BE2C (cell line): ENCODE measurements at regions not wholly inside any gene's neighbourhood (a gene's known extent, or its start where the extent isn't known, plus 50 kb on each side); places are given as distances from the start of the nearest gene placed in this dataset.
"Not testable (repeated sequence)": the region's sequence is repeated elsewhere in the genome, so short reads cannot be mapped to it uniquely, and the experiment has no call there.

Experiments used
- DNase-seq: peaks from one replicate; pipeline ENCODE4 v3.0.0-alpha.2; 2020
- H3K27me3 ChIP-seq: fragments of 250-450 bp; sonication (Bioruptor Pico); 2 replicates; pipeline ENCODE4 v1.5.1; 2020; ENCODE audit warnings: mild to moderate bottlenecking
- H3K36me3 ChIP-seq: fragments of 250-450 bp; sonication (Bioruptor Pico); 2 replicates; pipeline ENCODE4 v1.5.1; 2020; ENCODE audit warnings: mild to moderate bottlenecking
- H3K4me1 ChIP-seq: fragments of 250-450 bp; sonication (Bioruptor Pico); 2 replicates; pipeline ENCODE4 v1.5.1; 2020
- H3K4me3 ChIP-seq: 2 replicates; pipeline ENCODE4 v1.5.1; 2011; ENCODE audit warnings: low read depth, low read length
- H3K9me3 ChIP-seq: fragments of 250-450 bp; sonication (Bioruptor Pico); 2 replicates; pipeline ENCODE4 v1.5.1; 2020
- CTCF ChIP-seq: IDR thresholded peaks from 2 replicates; pipeline ENCODE4 v1.5.1; 2012; ENCODE audit warnings: mild to moderate bottlenecking, low read depth, low read length

DNA sequence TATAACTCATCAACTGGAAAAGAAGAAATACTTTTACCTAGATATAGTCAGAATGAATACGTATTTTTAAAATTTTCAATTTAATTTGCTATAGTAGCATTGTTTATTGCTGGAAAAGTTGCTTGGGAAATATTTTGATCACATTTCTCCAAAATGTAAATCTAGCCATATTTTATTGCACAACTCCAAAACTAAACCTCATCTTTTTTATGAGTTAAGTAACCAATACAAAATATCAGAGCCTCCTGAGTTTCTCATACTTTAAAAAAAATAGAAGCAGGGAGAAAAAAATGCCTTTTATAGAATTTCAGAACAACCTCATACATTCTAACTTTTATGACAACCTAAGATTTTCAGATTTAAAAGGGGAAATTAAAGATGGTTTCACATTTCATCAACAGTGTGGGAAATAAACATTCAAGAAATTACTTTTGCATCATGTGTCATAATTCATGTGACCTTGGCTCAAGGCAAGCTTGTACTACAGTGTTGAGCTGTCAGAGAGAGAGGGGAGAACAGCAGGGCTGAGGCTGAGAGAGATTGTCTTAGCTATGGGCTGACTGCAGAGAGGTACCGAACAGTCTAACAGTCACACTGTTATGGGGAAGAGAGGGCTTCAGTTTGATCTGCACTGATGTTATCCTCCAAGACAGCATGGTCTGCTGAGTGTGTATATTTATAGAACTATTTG lies 519.0 kb downstream of the LTN1 start:
- no peaks in the 10 kb centered on the region for H3K27me3 ChIP-seq

GRCh38 chr21:28472543-28472942 lies 520.1 kb downstream of the LTN1 start:
- H3K4me1 ChIP-seq = peaks cover 12% of the 10 kb centered on the region
- H3K36me3 ChIP-seq, H3K27me3 ChIP-seq, H3K9me3 ChIP-seq, H3K4me3 ChIP-seq, DNase-seq: not testable (repeated sequence)

More for the DNA sequence above, 519.0 kb downstream of the LTN1 start:
- no peak for TF ChIP-seq CTCF
- Histone ChIP-seq H3K4me1 (peaks cover 12% of the 10 kb centered on the region), H3K36me3 (no peaks in the 10 kb centered on the region), H3K9me3 (no peaks in the 10 kb centered on the region), H3K4me3 (no peak overlapping the region)
- no peak for DNase-seq

DNA sequence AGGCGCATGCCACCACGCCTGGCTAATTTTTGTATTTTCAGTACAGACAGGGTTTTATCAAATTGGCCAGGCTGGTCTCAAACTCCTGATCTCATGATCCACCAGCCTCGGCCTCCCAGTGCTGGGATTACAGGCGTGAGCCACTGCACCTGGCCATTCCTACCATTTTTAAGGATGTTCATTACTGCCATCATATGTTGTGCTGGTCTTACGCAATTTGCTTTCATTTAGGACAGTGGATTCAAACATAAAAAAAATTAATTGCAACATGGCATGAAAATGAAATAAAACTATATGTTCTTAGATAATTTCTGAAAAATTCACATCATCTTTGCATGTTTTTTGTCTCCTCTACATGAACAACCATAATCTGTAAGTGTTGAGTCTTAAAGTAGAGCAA lies 527.7 kb downstream of the LTN1 start:
- no peak for TF ChIP-seq CTCF

GRCh38 chr21:28464095-28464494 lies 528.6 kb downstream of the LTN1 start:
- TF ChIP-seq CTCF = no peak
- Histone ChIP-seq H3K9me3 (no peaks in the 10 kb centered on the region), H3K27me3 (no peaks in the 10 kb centered on the region), H3K36me3 (no peaks in the 10 kb centered on the region), H3K4me1 (peaks cover 6% of the 10 kb centered on the region), H3K4me3 (no peak overlapping the region)
- DNase-seq = no peak

More for the DNA sequence above, 527.7 kb downstream of the LTN1 start:
- H3K4me1 ChIP-seq = no peaks in the 10 kb centered on the region
- no peaks in the 10 kb centered on the region for H3K36me3 ChIP-seq
- no peaks in the 10 kb centered on the region for H3K9me3 ChIP-seq
- no peak overlapping the region for H3K4me3 ChIP-seq
- DNase-seq = no peak
- no peaks in the 10 kb centered on the region for H3K27me3 ChIP-seq

DNA sequence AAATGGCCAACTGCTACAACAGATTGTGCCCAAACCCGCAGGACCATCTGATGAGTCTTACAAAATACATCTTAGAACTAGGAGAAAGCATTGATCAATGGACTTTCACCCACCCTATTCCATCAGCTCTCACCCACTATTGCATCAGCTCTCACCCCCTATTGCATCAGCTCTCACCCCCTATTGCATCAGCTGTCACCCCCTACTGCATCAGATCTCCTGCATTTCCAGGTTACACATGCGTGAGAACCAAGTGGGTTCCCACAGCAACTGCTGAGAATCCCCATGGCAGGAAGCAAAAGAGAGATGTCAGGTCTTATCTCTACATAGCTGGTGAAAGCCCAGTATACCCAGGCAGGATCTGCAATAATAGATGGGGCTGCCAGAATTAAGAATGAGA lies 533.5 kb downstream of the LTN1 start:
- no peak for TF ChIP-seq CTCF
- DNase-seq = no peak
- no peaks in the 10 kb centered on the region for H3K9me3 ChIP-seq
- H3K4me1 ChIP-seq = peaks cover 6% of the 10 kb centered on the region
- H3K36me3 ChIP-seq = no peaks in the 10 kb centered on the region
- H3K27me3 ChIP-seq = no peaks in the 10 kb centered on the region
- H3K4me3 ChIP-seq = no peak overlapping the region

DNA sequence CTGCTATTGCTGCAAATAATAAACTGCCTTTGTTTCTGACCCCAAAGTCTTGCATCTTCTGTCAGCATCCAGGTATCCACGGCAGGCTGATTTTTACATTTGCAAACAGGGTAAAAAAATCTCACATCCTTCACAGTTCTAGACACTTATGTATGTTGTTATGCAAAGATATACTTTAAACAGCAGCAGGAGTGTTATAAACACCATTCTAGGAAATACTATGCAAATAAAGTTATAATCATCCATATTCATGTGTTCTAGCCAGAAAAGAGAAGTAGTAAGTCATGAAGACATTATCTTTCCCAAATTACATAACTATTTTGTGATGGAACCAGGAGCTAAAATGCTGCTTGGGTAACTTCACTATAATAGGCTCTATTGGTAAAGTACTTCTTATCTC lies 534.2 kb downstream of the LTN1 start:
- no peak for TF ChIP-seq CTCF
- H3K36me3 ChIP-seq = no peaks in the 10 kb centered on the region
- H3K9me3 ChIP-seq = no peaks in the 10 kb centered on the region
- no peak overlapping the region for H3K4me3 ChIP-seq
- peaks cover 6% of the 10 kb centered on the region for H3K4me1 ChIP-seq
- H3K27me3 ChIP-seq = no peaks in the 10 kb centered on the region
- no peak for DNase-seq
